ENCODE measurements at regions not wholly inside any gene's neighbourhood (a gene's known extent, or its start where the extent isn't known, plus 50 kb on each side); places are given as distances from the start of the nearest gene placed in this dataset.

DNA sequence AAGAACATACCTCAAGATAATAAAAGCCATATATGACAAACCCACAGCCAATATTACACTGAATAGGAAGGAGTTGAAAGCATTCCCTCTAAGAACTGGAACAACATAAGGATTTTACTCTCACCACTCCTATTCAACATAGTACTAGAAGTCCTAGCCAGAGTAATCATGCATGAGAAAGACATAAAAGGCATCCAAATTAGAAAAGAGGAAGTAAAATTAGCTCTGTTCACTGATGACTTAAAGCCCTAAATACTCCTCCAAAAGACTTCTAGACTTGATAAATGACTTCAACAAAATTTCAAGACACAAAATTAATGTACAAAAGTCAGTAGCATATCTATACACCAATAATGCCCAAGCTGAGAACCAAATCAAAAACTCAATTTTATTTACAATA is 235.7 kb downstream of the NKX6-1 start:
- TF ChIP-seq, protein P1, sequence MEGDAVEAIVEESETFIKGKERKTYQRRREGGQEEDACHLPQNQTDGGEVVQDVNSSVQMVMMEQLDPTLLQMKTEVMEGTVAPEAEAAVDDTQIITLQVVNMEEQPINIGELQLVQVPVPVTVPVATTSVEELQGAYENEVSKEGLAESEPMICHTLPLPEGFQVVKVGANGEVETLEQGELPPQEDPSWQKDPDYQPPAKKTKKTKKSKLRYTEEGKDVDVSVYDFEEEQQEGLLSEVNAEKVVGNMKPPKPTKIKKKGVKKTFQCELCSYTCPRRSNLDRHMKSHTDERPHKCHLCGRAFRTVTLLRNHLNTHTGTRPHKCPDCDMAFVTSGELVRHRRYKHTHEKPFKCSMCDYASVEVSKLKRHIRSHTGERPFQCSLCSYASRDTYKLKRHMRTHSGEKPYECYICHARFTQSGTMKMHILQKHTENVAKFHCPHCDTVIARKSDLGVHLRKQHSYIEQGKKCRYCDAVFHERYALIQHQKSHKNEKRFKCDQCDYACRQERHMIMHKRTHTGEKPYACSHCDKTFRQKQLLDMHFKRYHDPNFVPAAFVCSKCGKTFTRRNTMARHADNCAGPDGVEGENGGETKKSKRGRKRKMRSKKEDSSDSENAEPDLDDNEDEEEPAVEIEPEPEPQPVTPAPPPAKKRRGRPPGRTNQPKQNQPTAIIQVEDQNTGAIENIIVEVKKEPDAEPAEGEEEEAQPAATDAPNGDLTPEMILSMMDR (IDR thresholded peaks at IDR 0.05): no peak
- TF ChIP-seq POLR2A (IDR thresholded peaks at IDR 0.05): no peak
